ENCODE measurements at regions not wholly inside any gene's neighbourhood (a gene's known extent, or its start where the extent isn't known, plus 50 kb on each side); places are given as distances from the start of the nearest gene placed in this dataset.

DNA sequence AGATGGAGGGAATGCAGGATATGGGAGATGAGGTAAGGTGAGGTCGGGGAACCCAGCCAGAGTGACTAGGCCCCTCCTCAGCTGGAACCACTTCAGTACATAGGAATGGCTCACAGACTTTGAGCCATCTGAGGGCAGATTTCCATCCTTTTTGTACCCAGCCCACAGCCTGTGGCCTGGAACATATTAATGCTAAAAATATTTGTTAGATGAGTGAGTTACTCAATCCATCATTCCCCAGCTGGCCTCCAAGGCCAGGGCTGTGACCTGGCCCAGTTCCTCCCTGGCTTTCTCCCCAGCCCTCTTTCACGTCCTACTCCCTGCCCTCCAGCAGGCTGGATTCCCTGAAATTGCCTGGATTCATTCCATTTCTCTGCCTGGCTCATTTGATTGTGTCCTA lies 57.2 kb upstream of the PRDM11 start:
- no peaks in the 10 kb centered on the region for H4K20me1 ChIP-seq (ENCODE audit: insufficient read depth, low read length)
- H3K9me3 ChIP-seq (ENCODE audit: low read length): no peaks in the 10 kb centered on the region
- no peak overlapping the region for H2AFZ ChIP-seq (ENCODE audit: low read length)
- no peak overlapping the region for H3K4me3 ChIP-seq (ENCODE audit: low read depth, low read length, poor library complexity, severe bottlenecking)
- no peak overlapping the region for H3K9ac ChIP-seq (ENCODE audit: low read length)
- no peak overlapping the region for H3K4me2 ChIP-seq (ENCODE audit: low read length)
- no peak for TF ChIP-seq EZH2 (IDR thresholded peaks at IDR 0.05; ENCODE audit: borderline replicate concordance, low read length)
- TF ChIP-seq, protein P1, sequence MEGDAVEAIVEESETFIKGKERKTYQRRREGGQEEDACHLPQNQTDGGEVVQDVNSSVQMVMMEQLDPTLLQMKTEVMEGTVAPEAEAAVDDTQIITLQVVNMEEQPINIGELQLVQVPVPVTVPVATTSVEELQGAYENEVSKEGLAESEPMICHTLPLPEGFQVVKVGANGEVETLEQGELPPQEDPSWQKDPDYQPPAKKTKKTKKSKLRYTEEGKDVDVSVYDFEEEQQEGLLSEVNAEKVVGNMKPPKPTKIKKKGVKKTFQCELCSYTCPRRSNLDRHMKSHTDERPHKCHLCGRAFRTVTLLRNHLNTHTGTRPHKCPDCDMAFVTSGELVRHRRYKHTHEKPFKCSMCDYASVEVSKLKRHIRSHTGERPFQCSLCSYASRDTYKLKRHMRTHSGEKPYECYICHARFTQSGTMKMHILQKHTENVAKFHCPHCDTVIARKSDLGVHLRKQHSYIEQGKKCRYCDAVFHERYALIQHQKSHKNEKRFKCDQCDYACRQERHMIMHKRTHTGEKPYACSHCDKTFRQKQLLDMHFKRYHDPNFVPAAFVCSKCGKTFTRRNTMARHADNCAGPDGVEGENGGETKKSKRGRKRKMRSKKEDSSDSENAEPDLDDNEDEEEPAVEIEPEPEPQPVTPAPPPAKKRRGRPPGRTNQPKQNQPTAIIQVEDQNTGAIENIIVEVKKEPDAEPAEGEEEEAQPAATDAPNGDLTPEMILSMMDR (IDR thresholded peaks at IDR 0.05; ENCODE audit: low read length): no peak
- H3K9me2 ChIP-seq (ENCODE audit: low read depth, low read length): no peaks in the 10 kb centered on the region
- no peak overlapping the region for H3K27ac ChIP-seq (ENCODE audit: low read depth, low read length, poor library complexity, severe bottlenecking)
- H3K4me1 ChIP-seq (ENCODE audit: insufficient read depth, low read length, severe bottlenecking): no peaks in the 10 kb centered on the region
- peaks cover 4% of the 10 kb centered on the region; the same call in 1 of the 2 replicates for H3K27me3 ChIP-seq (ENCODE audit: insufficient read depth, low read length)
- no peaks in the 10 kb centered on the region for H3K79me2 ChIP-seq (ENCODE audit: insufficient read depth, low read length)
- no peaks in the 10 kb centered on the region for H3K36me3 ChIP-seq (ENCODE audit: insufficient read depth, low read length)
- H3F3A ChIP-seq (ENCODE audit: insufficient read depth, low read length): no peaks in the 10 kb centered on the region

DNA sequence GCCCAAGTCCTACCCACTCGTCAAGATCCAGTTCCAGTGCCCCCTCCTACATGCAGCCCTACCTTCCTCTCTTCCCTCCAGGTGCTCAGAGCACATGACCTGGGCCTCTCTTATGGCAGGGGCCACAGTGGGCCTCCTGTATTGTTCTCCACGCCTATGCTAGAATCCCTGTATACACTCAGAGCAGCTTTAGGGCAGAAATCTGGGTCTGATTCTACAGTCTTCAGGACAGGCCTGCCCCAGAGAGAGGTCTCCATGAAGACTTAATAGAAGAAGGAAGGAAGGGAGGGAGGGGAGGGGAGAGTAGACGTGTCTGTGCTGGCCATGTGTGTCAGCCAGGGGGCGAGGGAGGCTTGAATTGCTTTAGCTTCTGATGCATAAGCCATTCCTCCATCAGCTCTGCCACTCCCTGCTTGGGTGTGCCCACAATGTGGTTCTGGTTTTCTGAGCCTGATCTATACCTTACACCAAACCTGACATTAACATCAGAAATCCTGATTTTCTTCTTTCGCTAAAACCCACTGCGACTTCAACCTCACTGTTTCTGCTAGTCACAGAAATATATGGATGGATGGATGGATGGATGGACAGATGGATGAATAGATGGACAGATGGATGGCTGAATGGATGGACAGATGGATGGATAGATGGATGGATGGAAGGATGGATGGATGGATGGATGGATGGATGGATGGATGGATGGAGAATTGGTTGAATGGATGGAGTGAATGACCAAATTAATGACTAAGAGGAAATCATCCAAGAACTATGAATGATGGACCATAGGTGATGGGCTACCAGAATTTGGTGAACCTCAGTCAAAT lies 56.6 kb upstream of the PRDM11 start:
- Histone ChIP-seq H3K79me2 (ENCODE audit: insufficient read depth, low read length) (no peaks in the 10 kb centered on the region), H3F3A (ENCODE audit: insufficient read depth, low read length) (no peaks in the 10 kb centered on the region), H4K20me1 (ENCODE audit: insufficient read depth, low read length) (no peaks in the 10 kb centered on the region), H3K4me3 (ENCODE audit: low read depth, low read length, poor library complexity, severe bottlenecking) (no peak overlapping the region), H3K4me2 (ENCODE audit: low read length) (no peak overlapping the region), H3K4me1 (ENCODE audit: insufficient read depth, low read length, severe bottlenecking) (no peaks in the 10 kb centered on the region), H3K36me3 (ENCODE audit: insufficient read depth, low read length) (no peaks in the 10 kb centered on the region), H3K9me3 (ENCODE audit: low read length) (no peaks in the 10 kb centered on the region), H3K9me2 (ENCODE audit: low read depth, low read length) (no peaks in the 10 kb centered on the region), H3K27me3 (ENCODE audit: insufficient read depth, low read length) (peaks cover 4% of the 10 kb centered on the region; the same call in 1 of the 2 replicates), H2AFZ (ENCODE audit: low read length) (no peak overlapping the region), H3K27ac (ENCODE audit: low read depth, low read length, poor library complexity, severe bottlenecking) (no peak overlapping the region), H3K9ac (ENCODE audit: low read length) (no peak overlapping the region)
- no peak for TF ChIP-seq EZH2 (IDR thresholded peaks at IDR 0.05; ENCODE audit: borderline replicate concordance, low read length)
- TF ChIP-seq, protein P1 (IDR thresholded peaks at IDR 0.05; ENCODE audit: low read length): no peak

DNA sequence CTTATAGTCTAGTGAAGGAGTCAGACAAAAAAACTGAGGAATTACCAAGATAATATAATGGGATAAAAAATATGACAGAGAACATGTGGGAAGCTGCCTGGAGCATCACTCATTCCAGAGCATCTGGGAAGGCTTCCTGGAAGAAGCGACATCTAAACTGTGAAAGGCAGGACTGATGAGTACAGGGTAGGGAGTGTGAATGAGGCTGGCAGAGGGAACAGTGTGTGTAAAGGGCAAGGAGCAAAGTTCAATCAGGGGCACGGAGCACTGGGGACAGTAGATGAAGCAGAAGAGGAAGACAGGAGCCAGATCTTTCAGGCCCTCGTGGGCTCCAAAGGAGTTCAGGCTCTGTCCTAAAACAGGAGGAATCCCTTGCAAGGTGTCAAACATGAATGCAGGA lies 55.8 kb upstream of the PRDM11 start:
- Histone ChIP-seq H3K9me2 (ENCODE audit: low read depth, low read length) (no peaks in the 10 kb centered on the region), H3F3A (ENCODE audit: insufficient read depth, low read length) (no peaks in the 10 kb centered on the region), H3K4me2 (ENCODE audit: low read length) (no peak overlapping the region), H3K27ac (ENCODE audit: low read depth, low read length, poor library complexity, severe bottlenecking) (no peak overlapping the region), H2AFZ (ENCODE audit: low read length) (no peak overlapping the region), H4K20me1 (ENCODE audit: insufficient read depth, low read length) (no peaks in the 10 kb centered on the region), H3K79me2 (ENCODE audit: insufficient read depth, low read length) (no peaks in the 10 kb centered on the region), H3K4me1 (ENCODE audit: insufficient read depth, low read length, severe bottlenecking) (no peaks in the 10 kb centered on the region), H3K9me3 (ENCODE audit: low read length) (no peaks in the 10 kb centered on the region), H3K9ac (ENCODE audit: low read length) (no peak overlapping the region), H3K27me3 (ENCODE audit: insufficient read depth, low read length) (peaks cover 4% of the 10 kb centered on the region; the same call in 1 of the 2 replicates), H3K4me3 (ENCODE audit: low read depth, low read length, poor library complexity, severe bottlenecking) (no peak overlapping the region), H3K36me3 (ENCODE audit: insufficient read depth, low read length) (no peaks in the 10 kb centered on the region)
- TF ChIP-seq, protein P1 (IDR thresholded peaks at IDR 0.05; ENCODE audit: low read length): no peak
- TF ChIP-seq EZH2 (IDR thresholded peaks at IDR 0.05; ENCODE audit: borderline replicate concordance, low read length): no peak
